ENCODE measurements at regions not wholly inside any gene's neighbourhood (a gene's known extent, or its start where the extent isn't known, plus 50 kb on each side); places are given as distances from the start of the nearest gene placed in this dataset.
A peak's percentile ranks its signal among the peaks of the same experiment; 100 is the strongest.

GRCh38 chr4:38311495-38312126 lies 351.4 kb downstream of the PTTG2 start:
- Mint-ChIP-seq H3K9me3 (peaks cover 0 to 4% (median 0%) of the 10 kb centered on the region in 7 donors), H3K27me3 (no peaks in the 10 kb centered on the region), H3K4me3 (no peak overlapping the region), H3K4me1 (peaks cover 15 to 28% (median 19%) of the 10 kb centered on the region in 3 donors), H3K27ac (no peak overlapping the region), H3K36me3 (peaks cover 0 to 7% of the 10 kb centered on the region in 2 donors)
- DNase-seq = no peak
- ATAC-seq (ENCODE audit: low read depth in 2 of 2) = no peak

DNA sequence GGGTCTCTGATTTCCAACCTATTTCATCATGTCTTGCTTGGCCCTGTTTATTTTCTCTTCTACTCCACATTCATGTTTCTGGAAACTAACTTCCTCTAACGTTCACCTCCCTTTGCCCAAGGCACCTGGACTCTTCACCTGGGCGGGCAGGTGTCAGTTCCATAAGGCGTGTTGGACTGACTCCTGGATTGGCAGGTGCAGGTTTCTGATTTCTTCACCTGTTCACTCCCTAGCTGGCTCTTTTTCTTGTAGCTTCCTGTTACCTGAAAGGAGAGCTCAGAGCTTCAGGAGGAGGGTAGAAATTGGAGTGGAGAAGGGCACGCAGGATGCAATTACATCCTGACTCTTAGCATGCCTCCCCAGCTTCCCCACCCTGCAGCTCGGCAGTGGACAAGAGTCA lies 350.8 kb upstream of the KLF3 start:
- DNase-seq (no peak), ATAC-seq (ENCODE audit: low read depth in 2 of 2) (no peak)
- Mint-ChIP-seq H3K4me1 (peaks cover 11 to 23% (median 11%) of the 10 kb centered on the region in 3 donors), H3K27ac (no peak overlapping the region), H3K36me3 (peaks cover 0 to 7% of the 10 kb centered on the region in 2 donors), H3K27me3 (no peaks in the 10 kb centered on the region), H3K4me3 (no peak overlapping the region), H3K9me3 (peaks cover 0 to 4% (median 0%) of the 10 kb centered on the region in 7 donors)

GRCh38 chr4:38313999-38314561 lies 349.9 kb upstream of the KLF3 start:
- H3K27me3 Mint-ChIP-seq = no peaks in the 10 kb centered on the region
- no peak overlapping the region for H3K4me3 Mint-ChIP-seq
- no peak for ATAC-seq (ENCODE audit: low read depth in 2 of 2)
- peaks cover 0 to 4% (median 0%) of the 10 kb centered on the region in 7 donors for H3K9me3 Mint-ChIP-seq
- peaks cover 15 to 29% (median 16%) of the 10 kb centered on the region in 3 donors for H3K4me1 Mint-ChIP-seq
- peak overlapping the region in 3 of 6 donors; percentile 4 to 40 (median 15) for H3K27ac Mint-ChIP-seq
- no peak for DNase-seq
- peaks cover 0 to 7% of the 10 kb centered on the region in 2 donors for H3K36me3 Mint-ChIP-seq

GRCh38 chr4:38314663-38315062 lies 349.3 kb upstream of the KLF3 start:
- H3K4me1 Mint-ChIP-seq = peaks cover 20 to 35% (median 22%) of the 10 kb centered on the region in 3 donors
- peaks cover 0 to 7% of the 10 kb centered on the region in 2 donors for H3K36me3 Mint-ChIP-seq
- ATAC-seq (ENCODE audit: low read depth in 2 of 2) = no peak
- H3K27me3 Mint-ChIP-seq = no peaks in the 10 kb centered on the region
- no peak overlapping the region for H3K4me3 Mint-ChIP-seq
- peaks cover 0 to 4% (median 0%) of the 10 kb centered on the region in 7 donors for H3K9me3 Mint-ChIP-seq
- H3K27ac Mint-ChIP-seq = no peak overlapping the region
- no peak for DNase-seq

GRCh38 chr4:38315286-38315685 lies 348.7 kb upstream of the KLF3 start:
- no peak for DNase-seq
- H3K4me3 Mint-ChIP-seq = no peak overlapping the region
- peaks cover 22 to 36% (median 25%) of the 10 kb centered on the region in 3 donors for H3K4me1 Mint-ChIP-seq
- H3K9me3 Mint-ChIP-seq = peaks cover 0 to 4% (median 0%) of the 10 kb centered on the region in 7 donors
- peaks cover 0 to 7% of the 10 kb centered on the region in 2 donors for H3K36me3 Mint-ChIP-seq
- H3K27me3 Mint-ChIP-seq = no peaks in the 10 kb centered on the region
- ATAC-seq (ENCODE audit: low read depth in 2 of 2) = no peak
- H3K27ac Mint-ChIP-seq = no peak overlapping the region

GRCh38 chr4:38316045-38316444 lies 348.0 kb upstream of the KLF3 start:
- ATAC-seq (ENCODE audit: low read depth in 2 of 2) = no peak
- Mint-ChIP-seq H3K36me3 (peaks cover 0 to 7% of the 10 kb centered on the region in 2 donors), H3K27me3 (no peaks in the 10 kb centered on the region), H3K27ac (peak overlapping the region in 1 of 6 donors; percentile 49), H3K9me3 (peaks cover 0 to 4% (median 0%) of the 10 kb centered on the region in 7 donors), H3K4me1 (peaks cover 16 to 31% (median 25%) of the 10 kb centered on the region in 3 donors), H3K4me3 (peak overlapping the region in 1 of 8 donors; percentile 27)
- no peak for DNase-seq

GRCh38 chr4:38317041-38317674 lies 346.8 kb upstream of the KLF3 start:
- peaks cover 0 to 2% (median 0%) of the 10 kb centered on the region in 7 donors for H3K9me3 Mint-ChIP-seq
- H3K27me3 Mint-ChIP-seq = no peaks in the 10 kb centered on the region
- DNase-seq (no peak), ATAC-seq (ENCODE audit: low read depth in 2 of 2) (no peak)
- H3K36me3 Mint-ChIP-seq = peaks cover 0 to 3% of the 10 kb centered on the region in 2 donors
- peak overlapping the region in 4 of 8 donors; percentile 21 to 29 (median 24) for H3K4me3 Mint-ChIP-seq
- peak overlapping the region in 3 of 6 donors; percentile 15 to 69 (median 39) for H3K27ac Mint-ChIP-seq
- peaks cover 16 to 31% (median 25%) of the 10 kb centered on the region in 3 donors for H3K4me1 Mint-ChIP-seq

- Mint-ChIP-seq H3K9me3 (peaks cover 0 to 4% (median 0%) of the 10 kb centered on the region in 7 donors), H3K4me3 (peak overlapping the region; percentile 75 to 91 (median 89)), H3K27me3 (no peaks in the 10 kb centered on the region), H3K36me3 (peaks cover 0 to 4% of the 10 kb centered on the region in 2 donors), H3K4me1 (peaks cover 16 to 28% (median 25%) of the 10 kb centered on the region in 3 donors), H3K27ac (peak overlapping the region; percentile 65 to 96 (median 91))
- DNase-seq = peak; percentile 61
- ATAC-seq (ENCODE audit: low read depth in 2 of 2) = peak; percentile 79 to 80
Measured at GRCh38 chr4:38318737-38319455, 345.1 kb upstream of the KLF3 start.

DNA sequence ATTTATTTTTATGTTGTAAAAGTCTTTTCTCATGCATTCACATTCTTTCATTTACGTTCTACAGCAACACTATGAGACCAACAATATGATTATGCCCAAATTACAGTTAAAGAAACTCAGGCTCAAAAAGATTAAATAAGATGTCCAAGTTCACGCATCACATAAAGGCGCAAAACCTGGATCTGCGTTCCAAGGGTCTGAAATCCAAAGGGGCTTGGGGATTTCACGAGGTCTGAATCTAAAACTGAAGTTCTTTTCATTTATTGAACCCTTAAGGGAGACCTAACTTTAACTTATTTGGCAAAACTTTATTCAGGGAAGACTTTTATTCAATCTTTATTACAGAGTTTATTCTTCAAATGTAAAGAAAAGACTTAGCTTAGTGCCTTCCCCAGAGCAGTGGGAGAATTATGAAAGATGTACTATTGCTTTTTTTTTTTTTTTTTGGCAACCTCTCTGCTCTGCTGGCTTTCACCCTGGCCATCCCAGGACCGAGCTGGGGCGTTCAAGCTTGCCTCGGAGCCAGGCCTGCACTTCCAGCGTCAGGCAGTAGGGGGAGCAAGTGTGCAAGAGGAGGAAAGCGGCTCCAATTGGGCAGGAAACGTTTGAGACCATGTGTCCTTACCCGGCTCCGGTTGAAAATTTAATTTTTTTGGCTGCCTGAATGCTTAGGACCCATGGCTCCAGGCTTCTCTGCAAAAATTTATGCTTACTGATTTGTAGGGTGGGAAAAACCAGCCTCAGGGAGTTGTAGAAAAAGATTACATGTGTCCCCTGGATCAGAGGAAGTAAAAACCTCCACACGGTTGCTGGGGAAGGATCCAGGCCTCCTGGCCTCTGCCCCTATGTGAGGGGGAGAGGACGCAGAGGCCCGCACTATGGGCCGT lies 344.3 kb upstream of the KLF3 start:
- peak overlapping the region; percentile 75 to 91 (median 89) for H3K4me3 Mint-ChIP-seq
- ATAC-seq (ENCODE audit: low read depth in 2 of 2) (peak; percentile 57), DNase-seq (peak; percentile 65)
- peaks cover 16 to 27% (median 25%) of the 10 kb centered on the region in 3 donors for H3K4me1 Mint-ChIP-seq
- no peaks in the 10 kb centered on the region for H3K27me3 Mint-ChIP-seq
- peaks cover 0 to 10% of the 10 kb centered on the region in 2 donors for H3K36me3 Mint-ChIP-seq
- peaks cover 0 to 10% (median 4%) of the 10 kb centered on the region in 7 donors for H3K9me3 Mint-ChIP-seq
- peak overlapping the region; percentile 65 to 96 (median 90) for H3K27ac Mint-ChIP-seq

DNA sequence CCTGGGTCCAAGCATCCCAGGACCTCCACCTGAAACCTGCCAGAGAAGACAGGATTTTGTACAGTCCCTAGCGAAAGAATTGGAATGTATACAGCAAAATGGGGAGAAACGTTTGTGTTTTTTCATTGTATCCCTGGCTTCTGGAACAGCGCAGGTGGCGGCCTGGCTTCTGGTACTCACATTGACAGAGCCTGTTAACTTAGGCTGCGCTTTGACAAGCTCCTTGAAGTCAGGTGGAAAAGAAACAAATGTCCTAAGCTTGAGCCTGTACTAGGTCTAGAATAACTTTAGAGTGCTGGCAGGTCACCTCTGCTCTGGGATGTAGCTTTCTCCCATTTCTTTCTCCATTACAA lies 343.7 kb upstream of the KLF3 start:
- H3K4me3 Mint-ChIP-seq = peak overlapping the region in 2 of 8 donors; percentile 88 to 90
- peak overlapping the region in 2 of 6 donors; percentile 71 to 85 for H3K27ac Mint-ChIP-seq
- peaks cover 0 to 10% of the 10 kb centered on the region in 2 donors for H3K36me3 Mint-ChIP-seq
- peaks cover 0 to 10% (median 4%) of the 10 kb centered on the region in 7 donors for H3K9me3 Mint-ChIP-seq
- H3K27me3 Mint-ChIP-seq = no peaks in the 10 kb centered on the region
- DNase-seq (no peak), ATAC-seq (ENCODE audit: low read depth in 2 of 2) (no peak)
- peaks cover 16 to 27% (median 25%) of the 10 kb centered on the region in 3 donors for H3K4me1 Mint-ChIP-seq

DNA sequence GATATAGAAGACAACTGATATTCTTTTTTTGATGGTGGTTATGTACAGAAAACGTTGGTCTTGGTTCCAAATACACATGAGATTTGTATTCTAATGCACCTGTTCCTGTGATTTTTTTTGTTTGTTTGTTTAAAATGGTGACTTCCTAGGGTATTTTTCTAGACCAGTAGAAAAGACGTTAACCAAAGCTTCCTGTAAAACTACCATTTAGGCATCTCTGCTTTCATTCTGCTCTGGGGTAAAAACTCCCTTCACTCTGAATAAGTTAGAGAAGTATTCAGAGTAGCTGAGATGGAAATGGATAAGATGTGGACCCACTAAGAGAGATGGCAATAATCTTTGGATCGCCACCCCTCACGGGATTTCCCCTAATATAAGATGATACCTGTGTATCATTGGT lies 343.2 kb upstream of the KLF3 start:
- H3K9me3 Mint-ChIP-seq = peaks cover 0 to 13% (median 4%) of the 10 kb centered on the region in 7 donors
- H3K27me3 Mint-ChIP-seq = no peaks in the 10 kb centered on the region
- ATAC-seq (ENCODE audit: low read depth in 2 of 2) (no peak), DNase-seq (no peak)
- H3K4me3 Mint-ChIP-seq = no peak overlapping the region
- peak overlapping the region in 4 of 6 donors; percentile 2 to 69 (median 20) for H3K27ac Mint-ChIP-seq
- H3K36me3 Mint-ChIP-seq = peaks cover 0 to 10% of the 10 kb centered on the region in 2 donors
- peaks cover 16 to 27% (median 25%) of the 10 kb centered on the region in 3 donors for H3K4me1 Mint-ChIP-seq

DNA sequence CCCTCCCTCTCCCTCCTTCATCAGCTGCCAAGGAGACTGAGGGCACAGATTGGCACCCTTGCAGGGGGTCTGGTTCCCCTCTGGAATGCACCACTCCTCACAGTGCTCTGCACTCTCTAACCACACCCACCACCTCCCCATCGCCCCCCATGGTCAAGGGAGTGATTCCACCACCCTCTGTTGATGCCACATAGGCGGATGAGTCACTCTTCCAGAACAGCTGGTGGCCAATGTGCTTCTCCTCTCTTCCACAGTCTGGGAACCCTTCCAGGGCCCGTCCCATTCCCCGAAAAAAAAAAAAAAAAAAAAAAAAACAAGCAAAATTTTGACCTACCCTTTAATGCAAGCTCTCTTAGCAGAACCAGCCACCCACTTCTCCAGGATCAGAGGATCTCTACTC lies 341.3 kb upstream of the KLF3 start:
- Mint-ChIP-seq H3K4me3 (no peak overlapping the region), H3K9me3 (peaks cover 0 to 19% (median 8%) of the 10 kb centered on the region in 7 donors), H3K27me3 (no peaks in the 10 kb centered on the region), H3K4me1 (peaks cover 16 to 25% (median 22%) of the 10 kb centered on the region in 3 donors), H3K27ac (no peak overlapping the region), H3K36me3 (peaks cover 0 to 10% of the 10 kb centered on the region in 2 donors)
- no peak for ATAC-seq (ENCODE audit: low read depth in 2 of 2)
- no peak for DNase-seq

Measured in naive B cell (primary cell).